Osteoblast (primary cell): ENCODE measurements at regions not wholly inside any gene's neighbourhood (a gene's known extent, or its start where the extent isn't known, plus 50 kb on each side); places are given as distances from the start of the nearest gene placed in this dataset.

Experiments
- DNase-seq: peaks from one replicate; pipeline ENCODE4 v3.0.0; 2011; ENCODE audit warnings: low spot score, mixed read lengths; ENCODE audit not compliant: insufficient read length; ENCODE audit errors: missing footprints
- H2AFZ ChIP-seq: 2 replicates; pipeline ENCODE4 v1.6.0; 2011; ENCODE audit warnings: mild to moderate bottlenecking, low read length
- H3K27ac ChIP-seq: 2 replicates; pipeline ENCODE4 v1.5.1; 2011; ENCODE audit warnings: mild to moderate bottlenecking, low read depth, low read length, moderate library complexity
- H3K27me3 ChIP-seq: 2 replicates; pipeline ENCODE4 v1.6.0; 2012; ENCODE audit warnings: mild to moderate bottlenecking, control low read depth, inconsistent platforms, low read length, moderate library complexity; ENCODE audit not compliant: insufficient read depth
- H3K36me3 ChIP-seq: 2 replicates; pipeline ENCODE4 v1.5.1; 2011; ENCODE audit warnings: mild to moderate bottlenecking, low read length, control low read depth, moderate library complexity; ENCODE audit not compliant: insufficient read depth
- H3K4me1 ChIP-seq: 2 replicates; pipeline ENCODE4 v1.5.1; 2011; ENCODE audit warnings: mild to moderate bottlenecking, low read length, control low read depth, moderate library complexity; ENCODE audit not compliant: insufficient read depth
- H3K4me2 ChIP-seq: 2 replicates; pipeline ENCODE4 v1.6.0; 2011; ENCODE audit warnings: mild to moderate bottlenecking, low read length; ENCODE audit not compliant: insufficient read depth
- H3K4me3 ChIP-seq: fragments of 200-600 bp; sonication (generic); 3 replicates; pipeline ENCODE4 v1.5.1; 2012; ENCODE audit warnings: mild to moderate bottlenecking, low read length, inconsistent platforms; ENCODE audit not compliant: insufficient read depth
- H3K79me2 ChIP-seq: 2 replicates; pipeline ENCODE4 v1.6.0; 2012; ENCODE audit warnings: mild to moderate bottlenecking, low read length, control low read depth, inconsistent platforms; ENCODE audit not compliant: insufficient read depth
- H3K9me3 ChIP-seq: 2 replicates; pipeline ENCODE4 v1.5.1; 2011; ENCODE audit warnings: low read depth, low read length, control low read depth
- H4K20me1 ChIP-seq: 2 replicates; pipeline ENCODE4 v1.6.0; 2012; ENCODE audit warnings: mild to moderate bottlenecking, low read length, control low read depth; ENCODE audit not compliant: insufficient read depth
- TF ChIP-seq, protein P1 (sequence below): IDR thresholded peaks from 2 replicates; pipeline ENCODE4 v1.5.1; 2011; ENCODE audit warnings: mild to moderate bottlenecking, low read depth, low read length, moderate library complexity; ENCODE audit errors: extremely low read depth

DNA sequence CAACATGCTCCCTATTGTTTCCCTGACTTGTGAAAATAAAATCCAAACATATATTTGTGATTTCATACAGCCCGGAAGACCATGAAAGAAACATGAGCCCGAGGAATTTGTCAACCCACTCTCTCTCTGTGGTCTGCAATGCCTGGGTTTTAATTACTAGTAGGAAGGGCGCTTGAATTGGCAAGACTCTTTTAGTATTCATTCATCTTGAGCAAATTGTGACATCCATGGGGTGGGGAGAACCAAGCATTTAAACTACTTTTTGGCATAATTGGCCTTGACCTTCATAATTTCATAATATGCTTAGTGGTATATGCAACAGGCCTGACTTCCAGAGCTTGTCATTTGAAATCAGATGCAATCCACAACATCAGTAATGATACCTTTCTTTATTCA is 142.4 kb upstream of the BMPER start:
- DNase-seq: no peak
- Histone ChIP-seq H2AFZ (no peak overlapping the region), H3K27ac (no peak overlapping the region), H3K9me3 (no peaks in the 10 kb centered on the region), H3K4me3 (no peak overlapping the region), H3K4me2 (peak overlapping the region; percentile 2), H3K27me3 (no peaks in the 10 kb centered on the region), H4K20me1 (no peaks in the 10 kb centered on the region), H3K36me3 (no peaks in the 10 kb centered on the region), H3K79me2 (no peaks in the 10 kb centered on the region), H3K4me1 (peaks cover 37% of the 10 kb centered on the region)
- TF ChIP-seq, protein P1, sequence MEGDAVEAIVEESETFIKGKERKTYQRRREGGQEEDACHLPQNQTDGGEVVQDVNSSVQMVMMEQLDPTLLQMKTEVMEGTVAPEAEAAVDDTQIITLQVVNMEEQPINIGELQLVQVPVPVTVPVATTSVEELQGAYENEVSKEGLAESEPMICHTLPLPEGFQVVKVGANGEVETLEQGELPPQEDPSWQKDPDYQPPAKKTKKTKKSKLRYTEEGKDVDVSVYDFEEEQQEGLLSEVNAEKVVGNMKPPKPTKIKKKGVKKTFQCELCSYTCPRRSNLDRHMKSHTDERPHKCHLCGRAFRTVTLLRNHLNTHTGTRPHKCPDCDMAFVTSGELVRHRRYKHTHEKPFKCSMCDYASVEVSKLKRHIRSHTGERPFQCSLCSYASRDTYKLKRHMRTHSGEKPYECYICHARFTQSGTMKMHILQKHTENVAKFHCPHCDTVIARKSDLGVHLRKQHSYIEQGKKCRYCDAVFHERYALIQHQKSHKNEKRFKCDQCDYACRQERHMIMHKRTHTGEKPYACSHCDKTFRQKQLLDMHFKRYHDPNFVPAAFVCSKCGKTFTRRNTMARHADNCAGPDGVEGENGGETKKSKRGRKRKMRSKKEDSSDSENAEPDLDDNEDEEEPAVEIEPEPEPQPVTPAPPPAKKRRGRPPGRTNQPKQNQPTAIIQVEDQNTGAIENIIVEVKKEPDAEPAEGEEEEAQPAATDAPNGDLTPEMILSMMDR: no peak

DNA sequence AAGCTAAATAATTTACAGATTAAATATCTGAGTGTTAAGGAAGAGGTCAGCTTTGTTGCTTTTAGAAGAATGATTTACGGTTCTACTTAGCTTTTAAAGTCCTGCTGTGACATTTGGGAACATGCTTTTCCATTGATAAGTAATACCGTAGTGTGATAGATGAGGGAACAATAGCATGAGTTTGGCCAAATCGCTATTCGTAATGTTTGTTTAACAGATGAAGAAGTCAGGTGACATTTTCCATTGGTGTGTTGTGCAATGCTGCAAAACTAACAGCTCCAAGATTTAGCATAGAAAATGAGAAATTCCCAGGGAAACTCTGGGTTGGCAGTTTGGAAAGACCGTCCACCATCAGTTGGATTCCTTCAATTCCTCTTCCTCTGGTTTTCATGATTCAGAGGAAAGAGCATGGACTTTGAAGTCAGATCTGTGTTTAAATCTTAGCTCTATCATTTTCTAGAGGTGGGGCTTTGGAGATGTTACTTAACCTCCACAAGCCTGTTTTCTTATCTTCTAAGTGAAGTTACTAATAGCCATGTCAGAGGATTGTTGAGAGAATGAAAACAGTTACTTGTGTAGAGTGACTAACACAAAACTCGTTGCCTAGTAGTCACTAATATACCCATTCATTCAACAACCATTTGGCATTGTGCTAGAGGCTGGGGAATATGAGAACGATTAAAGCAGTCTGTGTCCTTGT is 140.4 kb upstream of the BMPER start:
- Histone ChIP-seq H3K27me3 (no peaks in the 10 kb centered on the region), H3K4me1 (peaks cover 37% of the 10 kb centered on the region), H2AFZ (no peak overlapping the region), H4K20me1 (no peaks in the 10 kb centered on the region), H3K4me3 (no peak overlapping the region), H3K27ac (peak overlapping the region; percentile 64), H3K79me2 (no peaks in the 10 kb centered on the region), H3K36me3 (no peaks in the 10 kb centered on the region), H3K9me3 (no peaks in the 10 kb centered on the region), H3K4me2 (peak overlapping the region; percentile 53)
- DNase-seq: no peak
- TF ChIP-seq, protein P1: no peak

DNA sequence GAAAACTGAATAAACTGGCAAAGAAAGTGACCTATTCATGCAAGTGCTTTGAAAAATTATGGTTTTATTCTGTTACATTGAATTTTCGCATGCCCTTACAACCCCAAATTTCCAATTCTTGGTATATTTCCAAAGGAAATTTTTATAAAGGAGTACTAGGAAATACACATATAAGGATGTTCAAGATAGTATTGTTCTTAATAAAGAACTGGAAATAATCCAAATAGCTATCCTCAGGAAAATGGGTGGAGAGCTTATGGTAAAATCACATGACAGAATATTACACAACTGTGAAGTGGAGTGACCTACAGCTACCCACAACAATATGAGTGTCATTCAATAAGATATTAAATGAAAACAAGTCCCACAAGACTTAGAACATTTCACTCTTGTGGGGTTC is 138.9 kb upstream of the BMPER start:
- H3K9me3 ChIP-seq: no peaks in the 10 kb centered on the region
- no peak overlapping the region for H3K4me3 ChIP-seq
- H3K27me3 ChIP-seq: no peaks in the 10 kb centered on the region
- no peaks in the 10 kb centered on the region for H3K79me2 ChIP-seq
- no peaks in the 10 kb centered on the region for H4K20me1 ChIP-seq
- TF ChIP-seq, protein P1: no peak
- no peaks in the 10 kb centered on the region for H3K36me3 ChIP-seq
- H3K4me1 ChIP-seq: peaks cover 37% of the 10 kb centered on the region
- no peak overlapping the region for H3K4me2 ChIP-seq
- no peak overlapping the region for H2AFZ ChIP-seq
- DNase-seq: no peak
- peak overlapping the region; percentile 75 for H3K27ac ChIP-seq

DNA sequence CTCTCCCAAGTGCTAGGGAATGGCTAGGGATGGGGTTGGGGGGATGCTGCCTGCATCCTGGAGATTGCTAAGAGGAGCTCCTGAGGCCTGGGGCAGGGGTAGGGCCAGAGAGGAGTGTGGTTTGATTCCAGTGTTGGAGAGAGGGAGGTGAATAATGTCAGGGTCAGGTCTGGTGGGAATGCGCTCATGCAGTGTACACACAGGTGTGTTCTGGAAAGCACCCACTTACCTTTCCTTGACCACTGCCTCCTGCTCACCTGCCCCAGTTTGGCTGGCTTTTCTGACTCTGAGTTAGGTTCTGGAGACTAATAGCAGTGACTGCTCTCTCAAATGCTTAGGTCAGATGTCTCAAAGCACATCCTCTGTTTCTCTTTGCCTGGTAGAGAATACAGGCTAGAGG is 135.4 kb upstream of the BMPER start:
- Histone ChIP-seq H3K79me2 (no peaks in the 10 kb centered on the region), H3K4me1 (peaks cover 29% of the 10 kb centered on the region), H3K27ac (no peak overlapping the region), H2AFZ (no peak overlapping the region), H3K4me3 (no peak overlapping the region), H3K36me3 (no peaks in the 10 kb centered on the region), H3K4me2 (no peak overlapping the region), H4K20me1 (no peaks in the 10 kb centered on the region), H3K9me3 (no peaks in the 10 kb centered on the region), H3K27me3 (no peaks in the 10 kb centered on the region)
- TF ChIP-seq, protein P1: no peak
- no peak for DNase-seq
